GM18498 (cell line): ENCODE measurements at regions not wholly inside any gene's neighbourhood (a gene's known extent, or its start where the extent isn't known, plus 50 kb on each side); places are given as distances from the start of the nearest gene placed in this dataset.

Source experiments
- ATAC-seq: cut with Tn5 transposase; IDR thresholded peaks from one replicate; pipeline ENCODE4 v1.9.1; 2021; ENCODE audit warnings: mild to moderate bottlenecking, moderate library complexity; ENCODE audit not compliant: unreplicated experiment

- ATAC-seq = no peak
These were observed 69.7 kb upstream of the LY86 start for GRCh38 chr6:6518631-6519427.

- ATAC-seq = no peak
These were observed 66.5 kb upstream of the LY86 start for GRCh38 chr6:6521961-6522482.

- no peak for ATAC-seq
These were observed 65.8 kb upstream of the LY86 start for GRCh38 chr6:6522709-6523108.

GRCh38 chr6:6524951-6525350 is 63.6 kb upstream of the LY86 start:
- no peak for ATAC-seq

GRCh38 chr6:6525933-6526332 is 62.6 kb upstream of the LY86 start:
- no peak for ATAC-seq

- no peak for ATAC-seq
These were observed 59.2 kb upstream of the LY86 start for GRCh38 chr6:6529275-6529674.

- no peak for ATAC-seq
These were observed 55.3 kb upstream of the LY86 start for GRCh38 chr6:6533176-6533575.

GRCh38 chr6:6534399-6534798 is 54.1 kb upstream of the LY86 start:
- no peak for ATAC-seq

GRCh38 chr6:6537488-6538260 is 50.8 kb upstream of the LY86 start:
- no peak for ATAC-seq

- no peak for ATAC-seq
These were observed 50.3 kb upstream of the LY86 start for GRCh38 chr6:6538261-6538660.
